ENCODE measurements at regions not wholly inside any gene's neighbourhood (a gene's known extent, or its start where the extent isn't known, plus 50 kb on each side); places are given as distances from the start of the nearest gene placed in this dataset.

DNA sequence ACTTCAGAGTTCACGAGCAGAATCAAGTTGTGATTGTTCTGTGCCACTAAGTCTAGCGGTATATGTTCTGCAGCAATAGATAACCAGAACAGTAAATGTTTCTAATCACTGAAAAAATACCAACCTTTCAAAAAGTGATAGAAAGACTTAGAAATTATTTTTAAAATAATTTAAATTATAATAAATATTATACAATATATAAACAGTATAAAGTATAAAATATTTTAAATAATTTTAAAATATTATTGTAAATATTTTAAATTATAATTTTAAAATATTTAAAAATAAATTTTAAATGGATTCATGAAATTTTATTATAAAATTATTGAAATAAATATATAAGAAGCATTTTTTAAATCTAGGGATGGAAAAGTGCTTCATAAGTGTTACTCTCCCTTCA lies 126.3 kb upstream of the ID2 start:
- H3K27ac ChIP-seq (ENCODE audit: low read depth in 1 of 2, low read length in 2 of 2), result no peak overlapping the region
- TF ChIP-seq, protein P1, sequence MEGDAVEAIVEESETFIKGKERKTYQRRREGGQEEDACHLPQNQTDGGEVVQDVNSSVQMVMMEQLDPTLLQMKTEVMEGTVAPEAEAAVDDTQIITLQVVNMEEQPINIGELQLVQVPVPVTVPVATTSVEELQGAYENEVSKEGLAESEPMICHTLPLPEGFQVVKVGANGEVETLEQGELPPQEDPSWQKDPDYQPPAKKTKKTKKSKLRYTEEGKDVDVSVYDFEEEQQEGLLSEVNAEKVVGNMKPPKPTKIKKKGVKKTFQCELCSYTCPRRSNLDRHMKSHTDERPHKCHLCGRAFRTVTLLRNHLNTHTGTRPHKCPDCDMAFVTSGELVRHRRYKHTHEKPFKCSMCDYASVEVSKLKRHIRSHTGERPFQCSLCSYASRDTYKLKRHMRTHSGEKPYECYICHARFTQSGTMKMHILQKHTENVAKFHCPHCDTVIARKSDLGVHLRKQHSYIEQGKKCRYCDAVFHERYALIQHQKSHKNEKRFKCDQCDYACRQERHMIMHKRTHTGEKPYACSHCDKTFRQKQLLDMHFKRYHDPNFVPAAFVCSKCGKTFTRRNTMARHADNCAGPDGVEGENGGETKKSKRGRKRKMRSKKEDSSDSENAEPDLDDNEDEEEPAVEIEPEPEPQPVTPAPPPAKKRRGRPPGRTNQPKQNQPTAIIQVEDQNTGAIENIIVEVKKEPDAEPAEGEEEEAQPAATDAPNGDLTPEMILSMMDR (IDR thresholded peaks at IDR 0.05), result no peak
- peaks cover 10 to 23% of the 10 kb centered on the region in 2 donors for H3K9me3 ChIP-seq (replicated peaks in 1 of 2; ENCODE audit: control insufficient read depth in 1 of 2, insufficient read depth in 1 of 2, low read length in 2 of 2)
- no peak for DNase-seq
- no peak overlapping the region for H3K4me3 Mint-ChIP-seq
- H3K36me3 Mint-ChIP-seq, result peaks cover 0 to 2% of the 10 kb centered on the region in 2 donors
- 100% methylated on average over 1 of the region's 2 CpGs for WGBS (ENCODE audit: insufficient coverage)
- peaks cover 0 to 2% (median 2%) of the 10 kb centered on the region in 3 donors for H3K27me3 Mint-ChIP-seq (ENCODE audit: low read depth in 3 of 3)
- intact Hi-C loops (cut with micrococcal nuclease), result no loop called here
- no peaks in the 10 kb centered on the region for H3K79me2 ChIP-seq (ENCODE audit: insufficient read depth, low read length)
- no peaks in the 10 kb centered on the region for H3K27me3 ChIP-seq (ENCODE audit: control insufficient read depth in 2 of 2, insufficient read depth in 2 of 2, low read length in 2 of 2)
- H2AFZ ChIP-seq (ENCODE audit: insufficient read depth, low read depth, low read length, poor library complexity, severe bottlenecking), result no peak overlapping the region
- H3K4me3 ChIP-seq (replicated peaks in 1 of 3; ENCODE audit: low read depth in 2 of 3, low read length in 3 of 3), result no peak overlapping the region
- no peak overlapping the region for H3K9ac ChIP-seq (ENCODE audit: insufficient read depth, low read length, poor library complexity, severe bottlenecking)
- H3K27ac Mint-ChIP-seq, result no peak overlapping the region
- H4K20me1 ChIP-seq (ENCODE audit: insufficient read depth, low read length), result no peaks in the 10 kb centered on the region
- H3K4me1 Mint-ChIP-seq, result peaks cover 3% of the 10 kb centered on the region
- H3K4me2 ChIP-seq (replicated peaks; ENCODE audit: extremely low read depth, low read length, poor library complexity, severe bottlenecking), result no peak overlapping the region
- H3K36me3 ChIP-seq (replicated peaks in 1 of 2; ENCODE audit: control insufficient read depth in 1 of 2, insufficient read depth in 2 of 2, low read length in 2 of 2), result no peaks in the 10 kb centered on the region
- H3K4me1 ChIP-seq (ENCODE audit: control insufficient read depth in 1 of 2, insufficient read depth in 2 of 2, low read length in 2 of 2), result no peaks in the 10 kb centered on the region
- H3K9me3 Mint-ChIP-seq, result peaks cover 10 to 24% (median 20%) of the 10 kb centered on the region in 7 donors

DNA sequence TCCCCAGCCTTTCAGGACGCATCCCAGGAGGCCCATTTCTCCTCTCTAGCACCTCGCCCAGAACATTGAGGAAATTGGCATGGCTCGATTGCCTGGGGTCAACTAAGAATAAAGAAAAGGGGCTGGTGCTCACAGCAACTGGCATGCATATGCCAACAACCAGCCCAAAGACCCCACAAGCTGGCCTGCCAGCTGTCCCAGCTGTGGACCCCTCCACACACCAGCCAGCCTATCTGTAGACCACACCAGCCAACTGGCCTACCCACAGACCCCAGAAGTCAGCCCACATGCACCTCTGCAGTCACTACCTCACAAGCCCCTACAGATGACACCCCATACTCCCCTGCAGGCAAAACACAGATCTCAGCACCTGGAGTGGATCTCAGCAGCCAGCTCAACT lies 123.8 kb upstream of the ID2 start:
- Histone ChIP-seq H2AFZ (ENCODE audit: insufficient read depth, low read depth, low read length, poor library complexity, severe bottlenecking) (no peak overlapping the region), H3K4me3 (replicated peaks in 1 of 3; ENCODE audit: low read depth in 2 of 3, low read length in 3 of 3) (no peak overlapping the region), H3K79me2 (ENCODE audit: insufficient read depth, low read length) (no peaks in the 10 kb centered on the region), H3K4me1 (ENCODE audit: control insufficient read depth in 1 of 2, insufficient read depth in 2 of 2, low read length in 2 of 2) (no peaks in the 10 kb centered on the region), H3K4me2 (replicated peaks; ENCODE audit: extremely low read depth, low read length, poor library complexity, severe bottlenecking) (no peak overlapping the region), H4K20me1 (ENCODE audit: insufficient read depth, low read length) (no peaks in the 10 kb centered on the region), H3K27ac (ENCODE audit: low read depth in 1 of 2, low read length in 2 of 2) (no peak overlapping the region), H3K27me3 (ENCODE audit: control insufficient read depth in 2 of 2, insufficient read depth in 2 of 2, low read length in 2 of 2) (no peaks in the 10 kb centered on the region), H3K36me3 (replicated peaks in 1 of 2; ENCODE audit: control insufficient read depth in 1 of 2, insufficient read depth in 2 of 2, low read length in 2 of 2) (no peaks in the 10 kb centered on the region), H3K9me3 (replicated peaks in 1 of 2; ENCODE audit: control insufficient read depth in 1 of 2, insufficient read depth in 1 of 2, low read length in 2 of 2) (peaks cover 10 to 25% of the 10 kb centered on the region in 2 donors), H3K9ac (ENCODE audit: insufficient read depth, low read length, poor library complexity, severe bottlenecking) (no peak overlapping the region)
- H3K36me3 Mint-ChIP-seq, result peaks cover 2 to 3% of the 10 kb centered on the region in 2 donors
- no peak for DNase-seq
- TF ChIP-seq, protein P1 (IDR thresholded peaks at IDR 0.05), result no peak
- no peak overlapping the region for H3K27ac Mint-ChIP-seq
- H3K27me3 Mint-ChIP-seq (ENCODE audit: low read depth in 3 of 3), result peaks cover 0 to 5% (median 0%) of the 10 kb centered on the region in 3 donors
- H3K9me3 Mint-ChIP-seq, result peaks cover 20 to 32% (median 27%) of the 10 kb centered on the region in 7 donors
- intact Hi-C loops (cut with micrococcal nuclease), result no loop called here
- H3K4me3 Mint-ChIP-seq, result no peak overlapping the region
- no peaks in the 10 kb centered on the region for H3K4me1 Mint-ChIP-seq
- 100% methylated on average over 3 of the region's 3 CpGs for WGBS (ENCODE audit: insufficient coverage)

All from CD14-positive monocyte (primary cell).